ENCODE measurements at regions not wholly inside any gene's neighbourhood (a gene's known extent, or its start where the extent isn't known, plus 50 kb on each side); places are given as distances from the start of the nearest gene placed in this dataset.
"Not testable (repeated sequence)": the region's sequence is repeated elsewhere in the genome, so short reads cannot be mapped to it uniquely, and the experiment has no call there.

DNA sequence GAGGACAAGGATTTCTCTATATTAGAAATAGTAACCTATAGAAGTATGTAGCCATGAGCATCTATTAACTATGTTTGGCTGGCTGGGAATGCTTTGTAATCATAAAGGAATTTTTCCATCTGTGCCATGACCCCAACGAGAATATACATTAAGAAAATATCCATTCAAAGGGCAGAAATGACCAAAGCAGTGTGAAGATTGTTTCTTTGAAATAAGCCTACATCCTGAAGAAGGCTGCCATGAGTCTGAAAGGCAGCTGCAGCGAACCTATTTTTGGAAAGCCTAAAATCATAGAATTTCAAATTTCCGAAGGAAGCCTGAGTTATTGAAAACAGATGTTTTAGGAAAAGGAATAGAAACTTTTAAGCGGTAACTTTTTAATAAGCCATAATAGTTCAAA, 244.2 kb upstream of the FOXK1 start:
- DNase-seq: no peak

GRCh38 chr7:4438723-4439245, 243.3 kb upstream of the FOXK1 start:
- no peak for DNase-seq

- no peak for DNase-seq
These were observed 242.7 kb upstream of the FOXK1 start for GRCh38 chr7:4439444-4439843.

- no peak for DNase-seq
These were observed 238.0 kb upstream of the FOXK1 start for GRCh38 chr7:4444106-4444505.

GRCh38 chr7:4445777-4446176, 236.3 kb upstream of the FOXK1 start:
- DNase-seq: no peak

DNA sequence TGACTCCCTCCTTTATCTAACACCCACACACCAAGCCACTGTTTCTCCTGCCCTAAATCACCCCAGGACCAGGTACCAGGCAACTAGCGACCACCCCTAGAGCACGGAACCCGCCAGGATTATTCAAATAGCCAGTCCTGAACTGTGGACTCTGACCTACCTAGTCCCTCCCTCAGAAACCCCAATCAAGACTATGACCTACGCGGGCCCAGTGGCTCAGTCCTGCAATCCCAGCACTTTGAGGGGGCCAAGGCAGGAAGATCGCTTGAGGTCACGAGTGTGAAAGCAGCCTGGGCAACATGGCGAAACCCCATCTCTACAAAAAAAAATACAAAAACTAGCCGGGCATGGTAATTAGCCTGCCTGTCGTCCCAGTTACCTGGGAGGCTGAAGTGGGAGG, 232.8 kb upstream of the FOXK1 start:
- no peak for DNase-seq

DNA sequence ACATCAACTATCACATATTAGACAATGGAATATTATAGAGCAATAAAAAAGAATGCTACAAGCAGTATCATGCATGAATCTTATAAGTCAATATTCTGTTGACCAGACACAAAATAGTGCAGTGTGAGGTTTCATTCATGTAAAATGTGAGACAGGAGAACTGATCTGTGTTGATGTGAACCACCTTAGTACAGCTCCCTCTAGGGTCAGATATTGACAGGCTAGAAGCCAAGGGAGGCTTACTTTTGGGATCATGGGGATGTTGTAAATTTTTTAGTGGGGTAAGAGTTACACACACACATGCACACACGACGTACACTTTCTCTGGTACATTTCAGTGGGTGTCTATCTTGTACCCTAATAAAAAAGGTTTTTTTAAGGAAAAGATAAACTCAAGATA, 231.6 kb upstream of the FOXK1 start:
- no peak for DNase-seq

GRCh38 chr7:4460597-4460996, 221.5 kb upstream of the FOXK1 start:
- no peak for DNase-seq

DNA sequence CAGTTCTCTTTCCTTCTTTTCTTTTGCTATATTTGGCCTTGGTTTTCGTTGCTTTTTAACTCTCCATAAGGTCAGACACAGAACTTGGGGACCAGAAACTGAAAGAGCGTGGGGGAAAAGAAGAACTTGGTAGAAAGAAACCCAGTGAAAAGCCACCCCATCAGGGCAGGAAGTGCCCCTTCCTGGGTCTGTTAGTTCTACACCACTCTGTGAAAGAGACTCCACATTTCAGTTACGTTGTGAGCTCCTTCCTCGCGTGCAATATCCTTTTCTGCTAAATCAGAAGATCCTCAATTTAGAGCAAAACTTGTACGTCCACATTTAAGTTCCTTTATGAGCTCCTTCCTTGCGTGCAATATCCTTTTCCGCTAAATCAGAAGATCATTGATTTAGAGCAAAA, 220.6 kb upstream of the FOXK1 start:
- DNase-seq: peak in 6 of 56 donors; percentile 2 to 25 (median 14)

DNA sequence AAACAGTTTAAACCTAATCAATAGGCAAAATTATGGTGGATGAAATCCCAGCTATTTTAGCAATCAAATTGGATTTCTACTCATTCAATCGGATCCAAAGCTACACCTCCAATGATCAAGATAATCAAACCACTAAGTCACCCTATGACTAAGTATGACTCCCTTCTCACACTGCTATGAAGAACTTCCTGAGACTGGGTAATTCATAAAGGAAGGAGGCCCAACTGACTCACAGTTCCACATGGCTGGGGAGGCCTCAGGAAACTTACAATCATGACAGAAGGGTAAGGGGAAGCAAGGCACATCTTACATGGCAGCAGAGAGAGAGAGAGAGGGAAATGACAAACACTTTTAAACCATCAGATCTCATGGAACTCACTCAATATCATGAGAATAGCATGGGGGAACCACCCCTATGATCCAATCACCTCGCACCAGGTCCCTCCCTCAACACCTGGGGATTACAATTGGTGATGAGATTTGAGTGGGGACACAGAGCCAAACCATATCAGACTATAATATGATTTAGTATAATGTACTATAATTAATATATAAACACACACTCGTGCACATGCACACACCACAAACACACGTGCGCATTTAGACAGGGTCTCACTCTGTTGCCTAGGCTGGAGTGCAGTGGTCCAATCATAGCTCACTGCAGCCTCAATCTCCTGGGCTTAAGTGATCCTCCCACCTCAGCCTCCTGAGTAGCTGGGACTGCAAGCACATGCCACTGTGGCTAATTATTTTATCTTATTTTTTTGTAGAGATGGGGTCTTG, 213.6 kb upstream of the FOXK1 start:
- DNase-seq: no peak

DNA sequence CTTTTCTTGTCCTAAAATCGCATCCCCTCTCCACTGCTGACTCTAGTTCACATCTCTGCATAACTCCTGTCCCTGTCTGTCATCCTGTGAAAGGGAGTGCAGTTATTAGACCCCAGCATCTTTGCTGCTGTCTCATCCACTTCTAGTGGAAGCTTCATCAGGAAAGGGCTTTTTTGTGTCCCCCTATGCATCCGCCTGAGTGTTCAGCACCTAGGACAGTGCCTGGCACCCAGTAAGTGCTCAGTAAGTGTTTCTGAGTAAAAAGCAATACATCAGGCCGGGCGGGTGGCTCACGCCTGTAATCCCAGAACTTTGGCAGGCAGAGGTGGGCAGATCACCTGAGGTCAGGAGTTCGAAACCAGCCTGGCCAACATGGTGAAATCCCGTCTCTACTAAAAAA, 211.8 kb upstream of the FOXK1 start:
- no peak for DNase-seq

GRCh38 chr7:4472728-4473127, 209.4 kb upstream of the FOXK1 start:
- DNase-seq: no peak

DNA sequence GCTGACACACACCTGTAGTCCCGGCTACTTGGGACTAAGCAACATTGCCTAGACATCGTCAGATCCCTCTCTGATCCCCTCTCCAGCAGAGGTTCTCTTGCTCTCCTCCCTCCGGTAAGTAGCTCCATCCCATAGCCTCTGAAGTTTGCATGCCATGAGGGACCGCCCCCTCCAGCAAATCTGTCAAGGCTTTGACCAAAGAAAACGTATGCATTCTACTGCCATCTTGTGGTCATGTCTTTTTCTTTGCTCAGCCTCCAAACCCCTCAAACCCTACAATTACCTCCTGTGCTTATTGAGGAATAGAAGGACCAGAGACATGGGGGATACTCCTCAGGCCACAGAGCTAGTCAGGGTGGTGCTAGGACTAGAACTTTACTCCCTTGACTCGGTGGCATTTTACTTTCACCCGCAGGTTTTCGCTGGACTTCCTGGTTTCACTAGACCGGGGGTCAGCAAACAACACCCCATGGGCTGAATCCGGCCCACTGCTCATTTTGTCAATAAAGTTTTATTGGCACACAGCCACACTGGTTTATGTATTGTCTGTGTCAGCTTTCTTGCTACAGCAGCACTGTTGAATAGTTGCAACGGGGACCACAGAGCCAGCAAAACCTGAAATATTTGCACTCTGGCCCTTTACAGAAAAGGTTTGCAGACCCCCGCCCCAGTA, 202.6 kb upstream of the FOXK1 start:
- no peak for DNase-seq

DNA sequence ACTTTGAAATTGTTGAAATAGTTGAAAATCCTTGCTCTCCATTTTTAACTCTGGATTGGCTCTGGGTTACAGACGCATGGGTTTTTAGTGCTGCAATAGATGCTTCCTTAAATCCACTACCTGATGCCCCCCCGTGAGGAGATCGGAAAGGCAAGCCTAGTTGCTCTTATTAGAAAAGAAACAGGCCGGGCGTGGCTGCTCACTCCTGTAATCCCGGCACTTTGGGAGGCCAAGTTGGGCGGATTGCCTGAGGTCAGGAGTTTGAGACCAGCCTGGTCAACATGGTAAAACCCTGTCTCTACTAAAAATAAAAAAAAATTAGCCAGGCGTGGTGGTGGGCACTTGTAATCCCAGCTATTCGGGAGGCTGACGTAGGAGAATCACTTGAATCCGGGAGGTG, 202.0 kb upstream of the FOXK1 start:
- DNase-seq: not testable (repeated sequence)

DNA sequence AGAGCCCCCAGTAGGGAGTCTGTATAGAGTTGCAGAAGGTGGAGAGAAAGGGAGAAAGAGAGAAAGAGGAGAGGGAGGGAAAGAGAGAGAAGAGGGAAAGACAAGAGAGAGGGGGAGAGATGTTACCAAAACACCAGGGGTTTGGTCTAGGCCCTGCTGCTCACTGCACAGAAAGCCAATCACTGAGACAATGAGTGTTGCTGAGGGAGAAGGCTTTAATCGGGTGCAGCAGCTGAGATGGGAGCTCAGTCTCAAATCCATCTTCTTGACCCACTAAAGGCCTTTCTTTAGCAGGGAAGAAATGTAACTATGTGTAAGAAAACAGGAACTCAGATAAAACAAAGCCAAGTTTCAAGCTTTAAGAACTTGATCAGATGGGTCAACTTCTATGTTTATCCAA, 198.2 kb upstream of the FOXK1 start:
- no peak for DNase-seq

- no peak for DNase-seq
These were observed 197.6 kb upstream of the FOXK1 start for GRCh38 chr7:4484545-4484944.

DNA sequence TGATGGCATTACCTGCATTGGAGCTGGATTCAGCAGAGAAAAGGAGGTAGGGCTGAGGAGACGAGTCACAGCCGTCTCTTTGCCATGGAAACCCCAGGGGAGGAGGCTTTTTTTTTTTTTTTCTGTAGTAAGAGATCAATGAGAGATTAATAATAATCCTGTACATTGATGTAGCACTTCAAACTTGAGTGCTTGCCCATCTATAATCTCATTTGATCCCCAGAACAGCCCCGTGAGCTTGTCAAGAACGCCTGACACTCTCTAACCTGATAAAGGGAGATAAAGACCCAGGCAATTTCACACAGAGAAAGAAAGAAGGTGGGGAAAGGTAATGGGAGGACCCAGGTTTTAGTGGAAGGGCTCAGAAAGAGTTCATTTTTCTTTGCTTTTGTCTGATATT, 195.2 kb upstream of the FOXK1 start:
- peak in 2 of 56 donors; percentile 3 to 8 for DNase-seq

- DNase-seq: not testable (repeated sequence)
These were observed 185.2 kb upstream of the FOXK1 start for GRCh38 chr7:4496911-4497310.

DNA sequence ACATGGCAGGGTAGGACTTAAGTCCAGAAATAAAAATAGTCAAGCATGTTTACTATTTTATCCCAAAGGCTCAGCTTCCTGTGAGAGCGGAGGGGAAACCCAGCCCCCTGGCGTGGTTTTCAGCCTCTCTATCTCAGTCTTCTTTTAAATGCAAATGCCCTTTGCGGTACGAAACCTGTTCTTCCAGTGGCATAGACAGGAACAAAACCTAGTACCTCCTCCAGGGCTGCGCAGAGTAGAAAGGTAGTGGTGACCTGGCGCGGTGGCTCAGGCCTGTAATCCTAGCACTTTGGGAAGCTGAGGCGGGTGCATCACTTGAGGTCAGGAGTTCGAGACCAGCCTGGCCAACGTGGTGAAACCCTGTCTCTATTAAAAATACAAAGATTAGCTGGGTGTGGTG, 181.3 kb upstream of the FOXK1 start:
- DNase-seq: no peak

- not testable (repeated sequence) for DNase-seq
These were observed 174.2 kb upstream of the FOXK1 start for GRCh38 chr7:4507886-4508285.

DNA sequence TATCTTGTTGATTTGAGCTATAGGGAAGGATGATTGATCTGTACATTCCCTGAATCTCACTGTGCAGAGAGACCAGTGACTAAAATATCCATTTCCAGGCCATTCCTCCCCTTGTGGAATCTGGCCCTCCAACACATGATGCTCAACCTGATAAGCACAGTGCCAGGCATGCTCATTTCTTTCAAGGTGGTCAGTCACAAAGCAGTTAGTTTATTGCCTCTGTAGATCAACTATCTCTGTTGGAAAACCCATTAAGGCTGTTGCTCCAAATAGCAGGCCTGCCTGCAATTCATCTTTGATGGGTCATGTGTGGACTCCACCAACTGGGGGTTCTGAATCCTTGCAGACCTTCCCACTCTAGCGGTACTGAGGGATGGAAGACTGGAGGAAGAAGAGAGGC, 168.6 kb upstream of the FOXK1 start:
- no peak for DNase-seq

DNA sequence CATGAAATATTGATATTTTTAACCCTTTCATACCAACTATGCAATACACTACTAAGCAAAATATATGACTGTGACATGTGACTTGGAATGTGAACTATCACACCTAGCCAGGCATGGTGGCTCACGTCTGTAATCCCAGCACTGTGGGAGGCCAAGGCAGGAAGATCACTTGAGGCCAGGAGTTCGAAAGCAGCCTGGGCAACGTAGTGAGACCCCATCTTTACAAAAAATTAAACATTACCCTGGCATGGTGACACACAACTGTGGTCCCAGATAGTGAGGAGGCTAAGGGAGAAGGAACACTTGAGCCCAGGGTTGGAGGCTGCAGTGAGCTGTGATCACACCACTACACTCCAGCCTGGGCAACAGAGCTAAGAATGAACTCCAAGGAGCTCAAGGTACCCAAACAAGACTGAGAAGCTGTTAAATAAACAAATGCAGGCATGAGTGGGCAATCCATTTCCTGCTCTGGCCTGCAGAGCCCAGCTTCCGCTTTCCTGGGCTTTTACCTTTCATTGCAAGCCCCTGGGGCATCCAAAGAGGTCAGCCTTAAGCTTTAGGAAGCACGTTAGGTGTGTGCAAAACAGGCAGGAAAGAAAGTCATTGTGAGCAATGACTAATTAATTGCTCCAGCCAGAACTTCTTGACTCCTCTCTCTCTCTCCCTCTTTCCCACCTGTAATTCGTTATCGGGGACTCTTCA, 162.1 kb upstream of the FOXK1 start:
- no peak for DNase-seq
